ENCODE measurements at regions not wholly inside any gene's neighbourhood (a gene's known extent, or its start where the extent isn't known, plus 50 kb on each side); places are given as distances from the start of the nearest gene placed in this dataset.
A peak's percentile ranks its signal among the peaks of the same experiment; 100 is the strongest.

DNA sequence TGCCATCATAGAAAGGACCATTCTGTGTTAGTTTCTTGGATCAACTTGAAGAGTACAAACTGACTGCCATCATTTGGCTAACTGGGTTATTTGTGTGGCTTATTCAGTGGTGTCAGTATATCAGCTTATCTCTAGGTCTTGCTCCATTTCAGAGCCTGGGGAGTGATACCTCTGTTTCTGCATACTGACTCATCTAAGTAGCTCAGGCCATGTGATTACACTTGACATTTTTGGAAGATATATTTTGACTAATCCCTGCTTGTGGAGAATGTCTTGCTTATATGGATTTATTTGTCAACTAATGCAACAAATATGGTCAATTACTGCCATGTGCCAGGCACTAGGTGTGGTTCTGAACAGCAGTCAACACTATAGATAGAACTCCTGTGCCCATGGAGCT, 311.7 kb downstream of the YTHDC2 start:
- H3K4ac ChIP-seq (ENCODE audit: low read depth, low read length) = no peak overlapping the region

DNA sequence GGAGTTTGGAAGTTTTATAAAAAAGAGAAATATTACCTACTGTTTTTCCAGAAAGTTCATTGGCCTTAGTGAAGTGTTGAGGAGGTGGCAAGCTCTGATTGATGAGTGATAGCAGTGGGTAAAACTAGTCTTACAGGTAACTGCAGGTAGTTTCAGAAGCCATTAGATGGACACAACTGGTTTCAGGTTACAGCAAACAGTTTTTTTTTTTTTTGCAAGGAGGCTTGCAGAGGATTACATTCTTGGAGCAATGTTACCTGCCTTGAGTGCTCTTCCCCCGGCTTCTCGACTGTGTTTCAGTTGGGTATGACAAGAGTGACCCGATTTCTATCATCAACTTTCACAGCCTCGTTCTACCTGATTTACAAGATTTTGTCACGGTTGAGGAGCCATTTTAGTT, 333.4 kb downstream of the YTHDC2 start:
- H3K79me1 ChIP-seq (ENCODE audit: low read length) = no peaks in the 10 kb centered on the region
- no CpG with 5 or more reads among the region's 5 CpGs for WGBS (ENCODE audit: extremely low coverage, insufficient coverage, low lambda C conversion rate)
- no peak overlapping the region for H3K4me2 ChIP-seq (ENCODE audit: low read length)
- no peaks in the 10 kb centered on the region for H3K4me1 ChIP-seq (ENCODE audit: control insufficient read depth, low read depth, low read length)
- no peak overlapping the region for H3K23ac ChIP-seq (ENCODE audit: low read length)
- no peak overlapping the region for H2AK5ac ChIP-seq (ENCODE audit: low read length)
- H2BK5ac ChIP-seq (ENCODE audit: low read length) = no peak overlapping the region
- H3K36me3 ChIP-seq (ENCODE audit: control insufficient read depth, insufficient read depth, low read length) = no peaks in the 10 kb centered on the region
- H3K4me3 ChIP-seq (ENCODE audit: low read length) = no peak overlapping the region
- no peak overlapping the region for H3K27ac ChIP-seq (ENCODE audit: low read depth, low read length)
- H3K79me2 ChIP-seq (ENCODE audit: control insufficient read depth, insufficient read depth, low read length) = no peaks in the 10 kb centered on the region
- H2BK15ac ChIP-seq (replicated peaks; ENCODE audit: low read depth) = no peak overlapping the region
- H3K9ac ChIP-seq (ENCODE audit: low read length) = no peak overlapping the region
- no peak overlapping the region for H4K5ac ChIP-seq (ENCODE audit: low read length)
- H3K18ac ChIP-seq (ENCODE audit: low read length) = no peak overlapping the region
- peak; percentile 23 for DNase-seq
- H4K8ac ChIP-seq (ENCODE audit: low read depth, low read length) = no peak overlapping the region
- no peak overlapping the region for H2BK120ac ChIP-seq (ENCODE audit: low read depth, low read length)
- no peaks in the 10 kb centered on the region for H3K27me3 ChIP-seq (ENCODE audit: insufficient read depth, low read length, poor library complexity)
- H3K4ac ChIP-seq (ENCODE audit: low read depth, low read length) = no peak overlapping the region
- H3K56ac ChIP-seq (ENCODE audit: low read length) = no peak overlapping the region

More for the DNA sequence above, 311.7 kb downstream of the YTHDC2 start:
- Histone ChIP-seq H3K79me2 (ENCODE audit: control insufficient read depth, insufficient read depth, low read length) (no peaks in the 10 kb centered on the region), H4K8ac (ENCODE audit: low read depth, low read length) (no peak overlapping the region), H3K4me2 (ENCODE audit: low read length) (no peak overlapping the region), H2BK15ac (replicated peaks; ENCODE audit: low read depth) (no peak overlapping the region), H3K27ac (ENCODE audit: low read depth, low read length) (no peak overlapping the region), H2AK5ac (ENCODE audit: low read length) (no peak overlapping the region), H3K23ac (ENCODE audit: low read length) (no peak overlapping the region), H3K9ac (ENCODE audit: low read length) (no peak overlapping the region), H4K5ac (ENCODE audit: low read length) (no peak overlapping the region), H3K36me3 (ENCODE audit: control insufficient read depth, insufficient read depth, low read length) (no peaks in the 10 kb centered on the region), H3K4me3 (ENCODE audit: low read length) (no peak overlapping the region), H3K56ac (ENCODE audit: low read length) (no peak overlapping the region), H3K27me3 (ENCODE audit: insufficient read depth, low read length, poor library complexity) (no peaks in the 10 kb centered on the region), H2BK120ac (ENCODE audit: low read depth, low read length) (no peak overlapping the region), H2BK5ac (ENCODE audit: low read length) (no peak overlapping the region), H3K18ac (ENCODE audit: low read length) (no peak overlapping the region), H3K79me1 (ENCODE audit: low read length) (no peaks in the 10 kb centered on the region), H3K4me1 (ENCODE audit: control insufficient read depth, low read depth, low read length) (no peaks in the 10 kb centered on the region)
- DNase-seq = peak; percentile 34

DNA sequence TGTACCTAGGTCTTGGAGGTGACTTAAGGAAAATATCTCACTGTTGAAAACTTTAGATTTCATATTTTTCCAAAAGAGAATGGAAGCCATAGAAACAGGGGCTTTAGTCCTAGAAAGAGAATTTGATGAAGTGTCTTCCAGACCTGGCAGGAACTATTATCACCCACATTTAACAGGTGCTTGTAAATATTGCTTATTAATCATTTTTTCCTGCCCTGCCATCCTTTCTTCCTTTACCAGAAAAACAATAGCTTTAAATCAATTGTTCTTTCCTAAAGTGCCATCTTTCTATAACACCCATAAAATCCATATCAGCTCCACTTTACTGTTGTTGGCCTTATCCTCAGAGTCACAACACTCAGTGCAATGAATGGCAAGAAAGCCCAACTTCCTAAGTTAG, 350.9 kb downstream of the YTHDC2 start:
- Histone ChIP-seq H2BK120ac (ENCODE audit: low read depth, low read length) (no peak overlapping the region), H3K18ac (ENCODE audit: low read length) (no peak overlapping the region), H3K56ac (ENCODE audit: low read length) (no peak overlapping the region), H3K36me3 (ENCODE audit: control insufficient read depth, insufficient read depth, low read length) (no peaks in the 10 kb centered on the region), H3K27ac (ENCODE audit: low read depth, low read length) (no peak overlapping the region), H3K79me2 (ENCODE audit: control insufficient read depth, insufficient read depth, low read length) (no peaks in the 10 kb centered on the region), H3K27me3 (ENCODE audit: insufficient read depth, low read length, poor library complexity) (no peaks in the 10 kb centered on the region), H2AK5ac (ENCODE audit: low read length) (no peak overlapping the region), H3K9ac (ENCODE audit: low read length) (no peak overlapping the region), H2BK15ac (replicated peaks; ENCODE audit: low read depth) (no peak overlapping the region), H4K5ac (ENCODE audit: low read length) (no peak overlapping the region), H2BK5ac (ENCODE audit: low read length) (no peak overlapping the region), H3K23ac (ENCODE audit: low read length) (no peak overlapping the region), H4K8ac (ENCODE audit: low read depth, low read length) (no peak overlapping the region), H3K79me1 (ENCODE audit: low read length) (no peaks in the 10 kb centered on the region), H3K4ac (ENCODE audit: low read depth, low read length) (no peak overlapping the region), H3K4me1 (ENCODE audit: control insufficient read depth, low read depth, low read length) (no peaks in the 10 kb centered on the region), H3K4me2 (ENCODE audit: low read length) (no peak overlapping the region), H3K4me3 (ENCODE audit: low read length) (no peak overlapping the region)
- DNase-seq = no peak

GRCh38 chr5:113866763-113867162, 353.3 kb downstream of the YTHDC2 start:
- no peak for DNase-seq
- Histone ChIP-seq H2AK5ac (ENCODE audit: low read length) (no peak overlapping the region), H3K4me3 (ENCODE audit: low read length) (no peak overlapping the region), H3K27me3 (ENCODE audit: insufficient read depth, low read length, poor library complexity) (no peaks in the 10 kb centered on the region), H4K5ac (ENCODE audit: low read length) (no peak overlapping the region), H3K18ac (ENCODE audit: low read length) (no peak overlapping the region), H3K56ac (ENCODE audit: low read length) (no peak overlapping the region), H4K8ac (ENCODE audit: low read depth, low read length) (no peak overlapping the region), H3K27ac (ENCODE audit: low read depth, low read length) (no peak overlapping the region), H3K79me2 (ENCODE audit: control insufficient read depth, insufficient read depth, low read length) (no peaks in the 10 kb centered on the region), H2BK5ac (ENCODE audit: low read length) (no peak overlapping the region), H3K4ac (ENCODE audit: low read depth, low read length) (no peak overlapping the region), H3K4me2 (ENCODE audit: low read length) (no peak overlapping the region), H2BK15ac (replicated peaks; ENCODE audit: low read depth) (no peak overlapping the region), H3K4me1 (ENCODE audit: control insufficient read depth, low read depth, low read length) (no peaks in the 10 kb centered on the region), H3K23ac (ENCODE audit: low read length) (no peak overlapping the region), H2BK120ac (ENCODE audit: low read depth, low read length) (no peak overlapping the region), H3K9ac (ENCODE audit: low read length) (no peak overlapping the region), H3K36me3 (ENCODE audit: control insufficient read depth, insufficient read depth, low read length) (no peaks in the 10 kb centered on the region), H3K79me1 (ENCODE audit: low read length) (no peaks in the 10 kb centered on the region)

DNA sequence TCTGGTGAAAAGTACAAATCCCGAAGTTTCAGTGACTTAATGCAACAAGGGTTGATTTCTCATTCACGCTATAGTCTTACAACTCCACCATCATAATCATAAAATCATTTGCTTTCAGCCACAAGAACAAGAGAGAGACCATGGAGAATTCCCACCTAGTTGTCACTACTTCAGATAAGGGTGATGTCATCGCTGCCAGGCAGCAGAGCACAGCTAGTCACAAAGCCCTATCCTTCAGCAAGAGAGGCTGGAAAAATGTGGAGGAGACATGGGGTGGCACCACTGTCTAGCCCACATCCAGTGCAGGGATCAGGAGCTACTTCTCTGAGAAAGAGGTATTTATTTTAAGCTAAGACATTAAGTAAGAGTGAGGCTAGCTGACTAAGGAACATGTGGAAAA, 356.1 kb downstream of the YTHDC2 start:
- no peak overlapping the region for H2BK15ac ChIP-seq (replicated peaks; ENCODE audit: low read depth)
- H3K4me2 ChIP-seq (ENCODE audit: low read length) = no peak overlapping the region
- H4K5ac ChIP-seq (ENCODE audit: low read length) = no peak overlapping the region
- no peak overlapping the region for H3K18ac ChIP-seq (ENCODE audit: low read length)
- H2AK5ac ChIP-seq (ENCODE audit: low read length) = no peak overlapping the region
- no peaks in the 10 kb centered on the region for H3K79me2 ChIP-seq (ENCODE audit: control insufficient read depth, insufficient read depth, low read length)
- H3K79me1 ChIP-seq (ENCODE audit: low read length) = no peaks in the 10 kb centered on the region
- no peaks in the 10 kb centered on the region for H3K4me1 ChIP-seq (ENCODE audit: control insufficient read depth, low read depth, low read length)
- no peak overlapping the region for H4K8ac ChIP-seq (ENCODE audit: low read depth, low read length)
- no peak overlapping the region for H3K4me3 ChIP-seq (ENCODE audit: low read length)
- H2BK5ac ChIP-seq (ENCODE audit: low read length) = no peak overlapping the region
- H3K4ac ChIP-seq (ENCODE audit: low read depth, low read length) = no peak overlapping the region
- H3K27me3 ChIP-seq (ENCODE audit: insufficient read depth, low read length, poor library complexity) = no peaks in the 10 kb centered on the region
- H3K27ac ChIP-seq (ENCODE audit: low read depth, low read length) = no peak overlapping the region
- H3K56ac ChIP-seq (ENCODE audit: low read length) = no peak overlapping the region
- no peak overlapping the region for H3K23ac ChIP-seq (ENCODE audit: low read length)
- H3K9ac ChIP-seq (ENCODE audit: low read length) = no peak overlapping the region
- H2BK120ac ChIP-seq (ENCODE audit: low read depth, low read length) = no peak overlapping the region
- peak; percentile 71 for DNase-seq
- WGBS (ENCODE audit: extremely low coverage, insufficient coverage, low lambda C conversion rate) = no CpG with 5 or more reads among the region's 3 CpGs
- no peaks in the 10 kb centered on the region for H3K36me3 ChIP-seq (ENCODE audit: control insufficient read depth, insufficient read depth, low read length)

DNA sequence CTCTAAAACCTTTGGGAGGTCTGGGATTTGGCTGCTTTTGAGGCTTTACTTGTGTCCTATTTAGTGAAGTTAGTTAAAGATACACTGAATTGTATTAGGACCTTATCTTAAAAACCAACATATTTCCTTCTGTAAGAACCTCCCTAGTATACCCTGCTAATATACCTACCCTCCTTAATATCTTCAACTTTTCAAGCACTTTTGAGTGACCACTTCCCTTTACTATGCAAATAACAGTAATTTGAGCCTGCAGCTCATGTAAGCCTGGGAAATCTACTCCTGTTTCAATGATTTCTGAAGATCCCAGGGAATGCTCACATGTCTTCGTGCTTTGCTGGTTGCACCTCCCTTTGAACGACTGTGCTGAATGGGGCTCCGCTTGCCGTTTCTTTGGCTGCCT, 358.5 kb downstream of the YTHDC2 start:
- WGBS (ENCODE audit: extremely low coverage, insufficient coverage, low lambda C conversion rate) = no CpG with 5 or more reads among the region's 4 CpGs
- H2BK120ac ChIP-seq (ENCODE audit: low read depth, low read length) = no peak overlapping the region
- no peak overlapping the region for H3K23ac ChIP-seq (ENCODE audit: low read length)
- H3K56ac ChIP-seq (ENCODE audit: low read length) = no peak overlapping the region
- H3K4me2 ChIP-seq (ENCODE audit: low read length) = no peak overlapping the region
- H2BK15ac ChIP-seq (replicated peaks; ENCODE audit: low read depth) = no peak overlapping the region
- no peak overlapping the region for H4K5ac ChIP-seq (ENCODE audit: low read length)
- H3K4me1 ChIP-seq (ENCODE audit: control insufficient read depth, low read depth, low read length) = no peaks in the 10 kb centered on the region
- no peak overlapping the region for H3K18ac ChIP-seq (ENCODE audit: low read length)
- H2AK5ac ChIP-seq (ENCODE audit: low read length) = no peak overlapping the region
- H3K4ac ChIP-seq (ENCODE audit: low read depth, low read length) = no peak overlapping the region
- H3K9ac ChIP-seq (ENCODE audit: low read length) = no peak overlapping the region
- no peaks in the 10 kb centered on the region for H3K36me3 ChIP-seq (ENCODE audit: control insufficient read depth, insufficient read depth, low read length)
- no peak overlapping the region for H4K8ac ChIP-seq (ENCODE audit: low read depth, low read length)
- H3K27ac ChIP-seq (ENCODE audit: low read depth, low read length) = no peak overlapping the region
- H3K27me3 ChIP-seq (ENCODE audit: insufficient read depth, low read length, poor library complexity) = no peaks in the 10 kb centered on the region
- no peaks in the 10 kb centered on the region for H3K79me1 ChIP-seq (ENCODE audit: low read length)
- DNase-seq = no peak
- H2BK5ac ChIP-seq (ENCODE audit: low read length) = no peak overlapping the region
- no peak overlapping the region for H3K4me3 ChIP-seq (ENCODE audit: low read length)
- H3K79me2 ChIP-seq (ENCODE audit: control insufficient read depth, insufficient read depth, low read length) = no peaks in the 10 kb centered on the region
